Ovary (tissue), 7 donors: ENCODE measurements at regions not wholly inside any gene's neighbourhood (a gene's known extent, or its start where the extent isn't known, plus 50 kb on each side); places are given as distances from the start of the nearest gene placed in this dataset.

ENCODE experiments used
- DNase-seq, 5 donors: peaks; one replicate each; pipeline ENCODE4 v3.0.0-alpha.2; 2019 to 2020
- H3K27ac ChIP-seq, 2 donors: fragments of 200-600 bp; one replicate each; pipeline versions ENCODE4 v1.5.1 to v1.8.0; 2019 to 2022
- H3K27me3 ChIP-seq: fragments of 200-600 bp; one replicate; pipeline ENCODE4 v1.8.0; 2022
- H3K36me3 ChIP-seq: fragments of 200-600 bp; sonication (generic); one replicate; pipeline ENCODE4 v1.5.1; 2019
- H3K4me1 ChIP-seq: one replicate; pipeline ENCODE4 v1.8.1; 2013; ENCODE audit warnings: mild to moderate bottlenecking, moderate library complexity; ENCODE audit not compliant: insufficient read depth
- H3K4me3 ChIP-seq: fragments of 200-600 bp; sonication (generic); one replicate; pipeline ENCODE4 v1.5.1; 2017
- H3K9me3 ChIP-seq, 2 donors: fragments of 200-600 bp in 1 of 2; sonication (generic) in 1 of 2; one replicate each; pipeline versions ENCODE4 v1.5.1 to v1.8.1; 2013 to 2019; ENCODE audit warnings: mild to moderate bottlenecking in 1 of 2, moderate library complexity in 1 of 2
- EP300 ChIP-seq: sonication (generic); formaldehyde crosslinking; IDR thresholded peaks from one replicate; pipeline ENCODE4 v1.6.1; 2017; ENCODE audit warnings: antibody characterized with exemption
- POLR2A ChIP-seq: fragments of 450-650 bp; IDR thresholded peaks from one replicate; pipeline ENCODE4 v1.6.1; 2017; ENCODE audit warnings: antibody characterized with exemption, mild to moderate bottlenecking, moderate library complexity
- WGBS, 3 donors: extraction: QIAGEN DNeasy Blood & Tissue Kit in 1 of 3; methylation state at CpG; one replicate each; pipeline versions ENCODE4 v1.1.5 to v1.1.7; 2013 to 2017; 5-methylcytosine and 5-hydroxymethylcytosine counted together
- intact Hi-C, 4 donors: fragments of 100-400 bp; cut with DNase I; formaldehyde crosslinking; loops; one replicate each; pipeline versions ENCODE4 v1.11.0 to v1.15.1; 2022 to 2023
- TF ChIP-seq, protein P1 (sequence below), 3 donors: fragments of 450-650 bp in 2 of 3; fragments of 200-600 bp in 1 of 3; IDR thresholded peaks; one replicate each; pipeline versions ENCODE4 v1.5.1 to v1.8.0; 2016 to 2022; ENCODE audit warnings: antibody characterized with exemption in 3 of 3, mild to moderate bottlenecking in 1 of 3
- donor health status: DM: no; HTN: no; CAD: no; lungs with moderate emphysema.
- donor health status: DM: no; HTN: no; CAD: no.
- donor health status: Bipolar disorder and iron deficiency.
- donor health status: DM: no; HTN: no; CAD: no.
- donor health status: DM: yes; HTN: yes; CAD: no.

DNA sequence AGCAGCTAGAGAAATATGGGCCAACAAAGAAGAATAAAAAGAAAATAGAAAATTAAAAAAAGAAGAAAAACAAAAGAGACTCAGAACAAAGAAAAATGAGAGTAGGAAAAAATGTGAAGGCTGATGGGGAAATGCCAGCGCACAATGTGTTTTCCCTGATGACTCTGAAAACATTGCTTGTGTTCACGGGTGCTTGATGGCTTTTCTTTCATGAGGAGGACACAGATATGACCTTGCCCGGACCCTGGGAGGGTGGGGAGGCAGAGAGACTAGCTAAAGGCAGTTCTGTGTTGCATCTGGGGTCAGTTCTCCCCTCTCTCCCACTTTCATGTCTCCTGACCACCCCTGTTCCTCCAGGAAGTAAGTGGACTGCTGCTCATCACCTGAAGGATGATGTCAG is 125.9 kb downstream of the MOBP start:
- WGBS, 3 donors = 61 to 69% (median 62%) methylated on average over 3 of the region's 3 CpGs
- Histone ChIP-seq H3K9me3 (no peaks in the 10 kb centered on the region), H3K27me3 (no peaks in the 10 kb centered on the region), H3K4me1 (no peaks in the 10 kb centered on the region), H3K36me3 (no peaks in the 10 kb centered on the region), H3K27ac (no peak overlapping the region), H3K4me3 (no peak overlapping the region)
- intact Hi-C loops = no loop called here
- DNase-seq = no peak
- TF ChIP-seq, protein P1, sequence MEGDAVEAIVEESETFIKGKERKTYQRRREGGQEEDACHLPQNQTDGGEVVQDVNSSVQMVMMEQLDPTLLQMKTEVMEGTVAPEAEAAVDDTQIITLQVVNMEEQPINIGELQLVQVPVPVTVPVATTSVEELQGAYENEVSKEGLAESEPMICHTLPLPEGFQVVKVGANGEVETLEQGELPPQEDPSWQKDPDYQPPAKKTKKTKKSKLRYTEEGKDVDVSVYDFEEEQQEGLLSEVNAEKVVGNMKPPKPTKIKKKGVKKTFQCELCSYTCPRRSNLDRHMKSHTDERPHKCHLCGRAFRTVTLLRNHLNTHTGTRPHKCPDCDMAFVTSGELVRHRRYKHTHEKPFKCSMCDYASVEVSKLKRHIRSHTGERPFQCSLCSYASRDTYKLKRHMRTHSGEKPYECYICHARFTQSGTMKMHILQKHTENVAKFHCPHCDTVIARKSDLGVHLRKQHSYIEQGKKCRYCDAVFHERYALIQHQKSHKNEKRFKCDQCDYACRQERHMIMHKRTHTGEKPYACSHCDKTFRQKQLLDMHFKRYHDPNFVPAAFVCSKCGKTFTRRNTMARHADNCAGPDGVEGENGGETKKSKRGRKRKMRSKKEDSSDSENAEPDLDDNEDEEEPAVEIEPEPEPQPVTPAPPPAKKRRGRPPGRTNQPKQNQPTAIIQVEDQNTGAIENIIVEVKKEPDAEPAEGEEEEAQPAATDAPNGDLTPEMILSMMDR (IDR thresholded peaks at IDR 0.05) = no peak
- no peak for TF ChIP-seq EP300
- TF ChIP-seq POLR2A = no peak

GRCh38 chr3:39601241-39601640 is 133.8 kb downstream of the MOBP start:
- 29 to 49% (median 37%) methylated on average over 2 of the region's 2 CpGs for WGBS, 3 donors
- Histone ChIP-seq H3K4me1 (no peaks in the 10 kb centered on the region), H3K9me3 (no peaks in the 10 kb centered on the region), H3K27ac (no peak overlapping the region), H3K4me3 (no peak overlapping the region), H3K36me3 (no peaks in the 10 kb centered on the region), H3K27me3 (no peaks in the 10 kb centered on the region)
- no peak for DNase-seq
- no peak for TF ChIP-seq EP300
- TF ChIP-seq, protein P1 (IDR thresholded peaks at IDR 0.05) = no peak
- TF ChIP-seq POLR2A = no peak
- intact Hi-C loops = no loop called here

DNA sequence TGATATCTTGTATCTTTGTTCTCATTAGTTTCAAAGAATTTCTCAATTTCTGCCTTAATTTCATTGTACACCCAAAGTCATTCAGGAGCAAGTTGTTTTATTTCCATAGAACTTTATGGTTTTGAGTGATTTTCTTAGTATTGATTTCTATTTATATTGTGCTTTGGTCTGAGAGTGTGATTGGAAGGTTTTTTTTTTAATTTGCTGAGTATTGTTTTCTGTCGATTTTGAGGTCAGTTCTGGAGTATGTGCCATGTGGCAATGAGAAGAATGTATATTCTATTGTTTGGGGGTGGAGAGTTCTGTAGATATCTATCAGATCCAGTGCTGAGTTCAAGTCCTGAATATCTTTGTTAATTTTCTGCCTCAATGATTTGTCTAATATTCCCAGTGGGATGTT is 138.4 kb downstream of the MOBP start:
- WGBS, 3 donors = 70 to 91% (median 89%) methylated on average over 1 of the region's 1 CpG
- Histone ChIP-seq H3K4me1 (no peaks in the 10 kb centered on the region), H3K9me3 (no peaks in the 10 kb centered on the region), H3K36me3 (no peaks in the 10 kb centered on the region), H3K27ac (no peak overlapping the region), H3K27me3 (no peaks in the 10 kb centered on the region), H3K4me3 (no peak overlapping the region)
- no peak for DNase-seq
- intact Hi-C loops = no loop called here
- no peak for TF ChIP-seq EP300
- TF ChIP-seq, protein P1 (IDR thresholded peaks at IDR 0.05) = no peak
- TF ChIP-seq POLR2A = no peak

DNA sequence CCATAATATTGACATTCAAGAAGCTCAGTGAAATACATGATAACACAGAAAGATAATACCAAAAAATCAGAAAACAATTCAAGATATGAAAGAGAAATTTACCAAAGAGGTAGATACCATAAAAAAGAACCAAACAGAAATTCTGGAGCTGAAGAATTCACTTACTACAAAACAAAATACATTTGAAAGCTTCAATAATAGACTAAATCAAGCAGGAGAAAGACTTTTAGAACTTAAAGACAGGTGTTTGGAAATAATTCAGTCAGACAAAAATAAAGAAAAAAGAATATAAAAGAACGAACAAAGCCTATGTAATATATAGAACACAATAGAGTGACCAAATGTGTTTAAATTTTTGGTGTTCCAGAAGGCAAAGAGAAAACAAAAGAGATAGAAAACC is 158.7 kb downstream of the MOBP start:
- Histone ChIP-seq H3K36me3 (no peaks in the 10 kb centered on the region), H3K27me3 (no peaks in the 10 kb centered on the region), H3K4me1 (no peaks in the 10 kb centered on the region), H3K9me3 (no peaks in the 10 kb centered on the region), H3K4me3 (no peak overlapping the region), H3K27ac (no peak overlapping the region)
- no peak for DNase-seq
- 77 to 95% (median 80%) methylated on average over 1 of the region's 1 CpG for WGBS, 3 donors
- intact Hi-C loops = no loop called here
- TF ChIP-seq EP300 (no peak), POLR2A (no peak)
- TF ChIP-seq, protein P1 (IDR thresholded peaks at IDR 0.05) = no peak

DNA sequence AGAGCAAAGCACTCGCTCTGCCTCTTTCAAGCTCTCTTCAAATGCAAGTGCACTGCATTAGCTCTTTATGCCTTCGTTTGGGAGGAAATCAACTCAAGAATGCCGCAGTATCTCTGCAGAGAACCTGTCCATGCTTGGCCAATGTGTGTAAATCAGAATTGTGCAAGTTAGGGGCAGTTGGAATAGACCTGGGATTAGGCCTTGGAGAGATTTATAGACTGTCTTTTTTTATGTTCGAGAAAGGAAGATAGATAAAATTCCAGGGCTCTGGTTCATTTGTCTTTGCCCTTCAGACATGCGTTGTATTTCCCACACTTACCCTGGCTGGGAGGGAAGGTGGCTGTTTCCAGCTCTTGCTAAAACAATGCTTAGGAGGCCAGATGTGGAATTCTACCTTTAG is 163.7 kb downstream of the MOBP start:
- 6 to 14% (median 9%) methylated on average over 5 of the region's 5 CpGs for WGBS, 3 donors
- H3K4me3 ChIP-seq = no peak overlapping the region
- no peaks in the 10 kb centered on the region for H3K9me3 ChIP-seq
- intact Hi-C loops = no loop called here
- no peak overlapping the region for H3K27ac ChIP-seq
- H3K4me1 ChIP-seq = no peaks in the 10 kb centered on the region
- H3K36me3 ChIP-seq = no peaks in the 10 kb centered on the region
- TF ChIP-seq, protein P1 (IDR thresholded peaks at IDR 0.05) = no peak
- TF ChIP-seq EP300 (no peak), POLR2A (no peak)
- no peaks in the 10 kb centered on the region for H3K27me3 ChIP-seq
- no peak for DNase-seq
